ENCODE measurements at regions not wholly inside any gene's neighbourhood (a gene's known extent, or its start where the extent isn't known, plus 50 kb on each side); places are given as distances from the start of the nearest gene placed in this dataset.
"Not testable (repeated sequence)": the region's sequence is repeated elsewhere in the genome, so short reads cannot be mapped to it uniquely, and the experiment has no call there.

DNA sequence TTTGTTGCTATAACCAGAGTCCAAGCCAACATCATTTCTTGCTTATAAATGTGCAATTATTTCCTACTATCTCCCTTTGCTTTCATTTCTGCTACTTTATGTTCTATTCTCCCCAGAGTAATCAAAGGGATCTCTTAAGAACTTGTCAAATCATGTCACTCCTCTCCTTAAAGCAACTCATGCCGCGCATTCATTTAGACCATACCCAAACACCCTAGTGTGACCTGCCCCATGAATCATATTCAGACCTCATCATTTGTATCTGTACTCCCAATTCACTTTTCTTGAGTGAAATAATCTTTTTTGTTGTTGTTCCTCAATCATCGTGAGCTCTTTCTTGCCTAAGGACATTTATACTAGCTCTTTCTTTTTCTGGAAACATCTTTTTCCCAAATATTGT, 151.8 kb downstream of the SYT15 start:
- TF ChIP-seq, protein P1, sequence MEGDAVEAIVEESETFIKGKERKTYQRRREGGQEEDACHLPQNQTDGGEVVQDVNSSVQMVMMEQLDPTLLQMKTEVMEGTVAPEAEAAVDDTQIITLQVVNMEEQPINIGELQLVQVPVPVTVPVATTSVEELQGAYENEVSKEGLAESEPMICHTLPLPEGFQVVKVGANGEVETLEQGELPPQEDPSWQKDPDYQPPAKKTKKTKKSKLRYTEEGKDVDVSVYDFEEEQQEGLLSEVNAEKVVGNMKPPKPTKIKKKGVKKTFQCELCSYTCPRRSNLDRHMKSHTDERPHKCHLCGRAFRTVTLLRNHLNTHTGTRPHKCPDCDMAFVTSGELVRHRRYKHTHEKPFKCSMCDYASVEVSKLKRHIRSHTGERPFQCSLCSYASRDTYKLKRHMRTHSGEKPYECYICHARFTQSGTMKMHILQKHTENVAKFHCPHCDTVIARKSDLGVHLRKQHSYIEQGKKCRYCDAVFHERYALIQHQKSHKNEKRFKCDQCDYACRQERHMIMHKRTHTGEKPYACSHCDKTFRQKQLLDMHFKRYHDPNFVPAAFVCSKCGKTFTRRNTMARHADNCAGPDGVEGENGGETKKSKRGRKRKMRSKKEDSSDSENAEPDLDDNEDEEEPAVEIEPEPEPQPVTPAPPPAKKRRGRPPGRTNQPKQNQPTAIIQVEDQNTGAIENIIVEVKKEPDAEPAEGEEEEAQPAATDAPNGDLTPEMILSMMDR (IDR thresholded peaks at IDR 0.05) = not testable (repeated sequence)
- TF ChIP-seq POLR2A (IDR thresholded peaks at IDR 0.05) = not testable (repeated sequence)
